ENCODE measurements at regions not wholly inside any gene's neighbourhood (a gene's known extent, or its start where the extent isn't known, plus 50 kb on each side); places are given as distances from the start of the nearest gene placed in this dataset.

GRCh38 chr9:26548781-26549290 is 343.8 kb downstream of the CAAP1 start:
- H3K4me1 ChIP-seq (ENCODE audit: low read depth) = no peaks in the 10 kb centered on the region
- H3K9me3 ChIP-seq = no peaks in the 10 kb centered on the region
- TF ChIP-seq CTCF (IDR thresholded peaks at IDR 0.05) = no peak
- H3K36me3 ChIP-seq (ENCODE audit: low read depth) = no peaks in the 10 kb centered on the region
- intact Hi-C loops (cut with DNase I, micrococcal nuclease) = no loop called here
- no peak overlapping the region for H3K4me3 ChIP-seq
- ATAC-seq (no peak), DNase-seq (no peak)

- DNase-seq (no peak), ATAC-seq (no peak)
- H3K36me3 ChIP-seq (ENCODE audit: low read depth) = no peaks in the 10 kb centered on the region
- H3K9me3 ChIP-seq = no peaks in the 10 kb centered on the region
- intact Hi-C loops (cut with DNase I, micrococcal nuclease) = no loop called here
- H3K4me3 ChIP-seq = no peak overlapping the region
- no peak for TF ChIP-seq CTCF (IDR thresholded peaks at IDR 0.05)
- H3K4me1 ChIP-seq (ENCODE audit: low read depth) = no peaks in the 10 kb centered on the region
Measured at GRCh38 chr9:26539867-26540493, 352.6 kb downstream of the CAAP1 start.

- Histone ChIP-seq H3K9me3 (no peaks in the 10 kb centered on the region), H3K4me1 (ENCODE audit: low read depth) (no peaks in the 10 kb centered on the region), H3K4me3 (no peak overlapping the region), H3K36me3 (ENCODE audit: low read depth) (no peaks in the 10 kb centered on the region)
- intact Hi-C loops (cut with DNase I, micrococcal nuclease) = no loop called here
- no peak for TF ChIP-seq CTCF (IDR thresholded peaks at IDR 0.05)
- no peak for DNase-seq
- ATAC-seq = no peak
Measured at GRCh38 chr9:26537211-26537610, 355.4 kb downstream of the CAAP1 start.

GRCh38 chr9:26535151-26535550 is 357.5 kb downstream of the CAAP1 start:
- ATAC-seq = no peak
- Histone ChIP-seq H3K4me3 (no peak overlapping the region), H3K9me3 (no peaks in the 10 kb centered on the region), H3K4me1 (ENCODE audit: low read depth) (no peaks in the 10 kb centered on the region), H3K36me3 (ENCODE audit: low read depth) (no peaks in the 10 kb centered on the region)
- no peak for TF ChIP-seq CTCF (IDR thresholded peaks at IDR 0.05)
- intact Hi-C loops (cut with DNase I, micrococcal nuclease) = no loop called here
- no peak for DNase-seq

- DNase-seq (no peak), ATAC-seq (no peak)
- TF ChIP-seq CTCF (IDR thresholded peaks at IDR 0.05) = no peak
- intact Hi-C loops (cut with DNase I, micrococcal nuclease) = no loop called here
- H3K4me1 ChIP-seq (ENCODE audit: low read depth) = no peaks in the 10 kb centered on the region
- no peak overlapping the region for H3K4me3 ChIP-seq
- H3K9me3 ChIP-seq = no peaks in the 10 kb centered on the region
- H3K36me3 ChIP-seq (ENCODE audit: low read depth) = no peaks in the 10 kb centered on the region
Measured at GRCh38 chr9:26530841-26531240, 361.8 kb downstream of the CAAP1 start.

- no peak for DNase-seq
- no peak for TF ChIP-seq CTCF (IDR thresholded peaks at IDR 0.05)
- no peaks in the 10 kb centered on the region for H3K4me1 ChIP-seq (ENCODE audit: low read depth)
Measured at GRCh38 chr9:26527931-26528330, 364.7 kb downstream of the CAAP1 start.

More at GRCh38 chr9:26527931-26528330, 364.7 kb downstream of the CAAP1 start:
- ATAC-seq = no peak
- no peaks in the 10 kb centered on the region for H3K36me3 ChIP-seq (ENCODE audit: low read depth)
- H3K4me3 ChIP-seq = no peak overlapping the region
- intact Hi-C loops (cut with DNase I, micrococcal nuclease) = no loop called here
- no peaks in the 10 kb centered on the region for H3K9me3 ChIP-seq
